ENCODE measurements at regions not wholly inside any gene's neighbourhood (a gene's known extent, or its start where the extent isn't known, plus 50 kb on each side); places are given as distances from the start of the nearest gene placed in this dataset.
A peak's percentile ranks its signal among the peaks of the same experiment; 100 is the strongest.

- DNase-seq (ENCODE audit: insufficient read length, low spot score), result no peak
- FAIRE-seq, result no peak
These were observed 75.3 kb upstream of the PRR20G start for GRCh38 chr3:127363171-127363570.

DNA sequence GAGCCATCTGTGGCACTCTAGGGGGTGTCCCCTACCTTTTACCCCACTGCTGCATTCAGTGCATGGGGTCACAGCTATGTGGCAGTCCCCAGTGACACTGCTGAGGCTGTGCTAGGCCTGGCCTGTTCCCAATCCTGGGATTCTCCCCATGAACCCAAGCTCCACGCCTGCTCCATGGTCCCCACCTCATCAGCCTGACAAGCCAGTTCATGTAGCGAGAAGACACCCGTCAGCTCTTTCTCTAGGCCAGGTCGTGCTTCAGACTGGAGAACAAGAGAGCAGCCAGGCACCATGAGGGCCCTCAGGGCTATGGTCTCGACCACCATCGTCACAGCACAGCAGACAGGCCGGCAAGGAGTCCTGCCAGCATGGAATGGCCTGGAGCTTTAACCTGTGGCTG is 72.8 kb upstream of the PRR20G start:
- DNase-seq (ENCODE audit: insufficient read length, low spot score) (no peak), FAIRE-seq (no peak)

DNA sequence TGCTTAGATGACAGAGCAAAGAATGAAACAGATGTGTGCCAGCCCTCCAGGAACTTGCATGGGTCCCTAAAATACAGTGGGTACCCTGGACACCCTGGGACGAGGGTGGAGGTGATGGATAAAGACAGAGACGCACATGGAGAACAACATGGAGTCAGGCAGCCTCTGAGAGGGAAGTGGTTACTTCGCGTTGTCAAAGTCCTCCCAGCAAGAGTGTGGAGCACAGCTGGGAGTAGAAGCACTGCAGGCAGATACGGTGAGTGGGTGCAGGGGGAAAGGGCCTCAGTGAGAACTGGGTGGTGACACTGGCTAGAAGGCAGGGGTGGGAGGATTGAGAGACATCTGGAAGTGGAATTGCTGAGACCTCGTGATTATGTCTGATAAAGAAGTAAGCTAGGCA is 70.8 kb upstream of the PRR20G start:
- FAIRE-seq (peak; percentile 38), DNase-seq (ENCODE audit: insufficient read length, low spot score) (no peak)

DNA sequence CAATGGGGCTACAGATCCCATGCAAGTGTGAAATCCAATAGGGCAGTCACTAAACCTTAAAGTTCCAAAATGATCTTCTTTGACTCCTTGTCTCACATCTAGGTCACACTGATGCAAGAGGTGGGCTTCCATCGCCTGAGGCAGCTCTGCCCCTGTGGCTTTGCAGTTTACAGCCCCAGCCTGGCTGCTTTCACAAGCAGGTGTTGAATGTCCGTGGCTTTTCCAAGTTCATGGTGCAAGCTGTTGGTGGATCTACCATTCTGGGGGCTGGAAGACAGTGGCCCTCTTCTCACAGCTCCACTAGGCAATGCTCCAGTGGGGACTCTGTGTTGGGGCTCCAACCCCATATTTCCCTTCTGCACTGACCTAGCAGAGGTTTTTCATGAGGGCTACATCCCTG is 68.5 kb upstream of the PRR20G start:
- DNase-seq (ENCODE audit: insufficient read length, low spot score) (no peak), FAIRE-seq (no peak)

- no peak for FAIRE-seq
- no peak for DNase-seq (ENCODE audit: insufficient read length, low spot score)
These were observed 66.9 kb upstream of the PRR20G start for GRCh38 chr3:127354761-127355160.

GRCh38 chr3:127352612-127353011 is 64.8 kb upstream of the PRR20G start:
- DNase-seq (ENCODE audit: insufficient read length, low spot score) (no peak), FAIRE-seq (no peak)

DNA sequence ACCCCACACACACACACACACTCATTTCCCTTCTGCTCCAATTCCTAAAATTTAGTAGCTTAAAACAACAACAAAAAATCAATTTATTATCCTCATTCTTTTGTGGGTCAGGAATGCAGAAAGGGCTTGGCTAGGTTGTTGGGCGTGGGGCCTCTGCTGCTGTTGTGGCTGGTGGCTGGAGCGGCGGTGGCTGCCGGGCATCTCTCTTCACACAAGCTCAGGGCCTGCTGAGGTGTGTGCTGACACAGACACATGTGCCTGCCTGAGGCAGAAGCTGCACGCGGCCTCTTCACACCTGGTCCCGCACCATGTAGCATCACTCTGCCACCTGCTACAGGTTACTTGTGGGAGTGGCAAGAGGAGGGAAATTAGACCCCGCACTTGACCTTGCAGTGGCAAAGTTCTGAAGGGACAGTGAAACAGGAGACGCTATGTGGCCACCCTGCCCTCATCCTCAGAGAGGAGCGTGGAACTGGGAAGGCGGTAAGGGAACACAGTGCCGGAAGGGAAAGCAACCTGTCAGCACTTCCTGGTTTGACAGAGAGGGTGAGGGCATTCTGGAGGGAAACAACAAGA is 64.0 kb upstream of the PRR20G start:
- FAIRE-seq (no peak), DNase-seq (ENCODE audit: insufficient read length, low spot score) (no peak)

DNA sequence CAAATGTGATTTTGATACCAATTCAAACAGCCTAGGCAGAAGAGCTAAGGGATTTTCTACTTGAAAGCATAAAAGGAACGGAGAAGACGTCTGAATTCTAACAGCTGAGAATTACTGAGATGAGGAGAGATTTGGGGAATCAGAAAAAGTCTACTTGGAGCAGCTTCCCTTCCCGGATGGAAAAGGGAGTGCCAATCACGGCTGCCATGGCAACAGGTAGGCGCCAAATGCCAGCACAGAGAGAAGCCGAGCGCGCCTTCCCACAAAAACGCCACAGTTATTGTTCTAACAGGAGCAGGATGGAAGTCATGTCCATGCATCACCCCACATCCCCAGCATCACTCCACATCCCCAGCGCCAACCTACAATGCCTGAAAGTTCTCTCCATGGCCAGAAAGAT is 63.5 kb upstream of the PRR20G start:
- no peak for FAIRE-seq
- no peak for DNase-seq (ENCODE audit: insufficient read length, low spot score)

DNA sequence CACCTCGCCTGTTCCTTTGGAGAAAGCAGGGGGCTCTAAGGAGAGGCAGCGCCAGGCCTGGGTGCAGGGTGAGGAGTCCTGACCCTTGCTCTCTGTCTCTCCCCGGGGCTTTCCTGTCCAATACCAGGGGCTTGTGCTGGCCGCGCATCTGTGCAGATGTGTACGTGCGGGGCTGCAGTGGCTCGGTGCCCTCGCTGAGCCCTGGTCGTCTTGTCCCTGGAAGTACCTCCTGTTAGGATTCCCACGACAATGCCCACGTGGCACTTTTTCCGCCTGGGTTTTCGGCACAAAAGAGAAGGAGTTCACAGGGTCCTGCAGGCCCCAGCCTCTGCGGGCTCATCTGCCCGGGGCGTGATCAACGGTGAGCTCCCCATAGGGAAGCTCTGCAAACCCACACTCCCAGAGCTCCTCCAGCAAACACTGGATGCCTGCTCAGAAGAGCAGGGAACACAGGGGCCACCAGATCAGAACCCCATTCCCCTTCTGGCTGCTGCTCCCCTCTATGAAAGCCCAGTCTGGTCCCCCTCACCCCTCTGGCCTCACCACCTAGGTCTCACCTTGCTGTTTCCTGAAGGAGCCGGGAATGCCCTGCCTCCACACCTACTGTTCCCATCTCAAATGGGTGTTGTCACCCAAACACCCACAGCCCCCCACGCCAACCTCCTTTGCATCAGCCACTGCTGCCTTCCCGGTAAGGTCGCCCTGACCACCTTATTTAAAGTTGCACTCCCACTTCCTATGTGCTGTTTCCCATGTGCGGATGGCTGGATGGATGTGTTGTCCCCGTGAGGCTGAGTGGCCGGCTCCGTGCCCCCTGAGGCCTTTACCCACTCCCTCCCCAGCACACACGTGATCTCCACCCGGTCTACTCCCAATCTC is 62.6 kb upstream of the PRR20G start:
- DNase-seq (ENCODE audit: insufficient read length, low spot score) (no peak), FAIRE-seq (no peak)

- no peak for DNase-seq (ENCODE audit: insufficient read length, low spot score)
These were observed 61.8 kb upstream of the PRR20G start for GRCh38 chr3:127349501-127350171.

DNA sequence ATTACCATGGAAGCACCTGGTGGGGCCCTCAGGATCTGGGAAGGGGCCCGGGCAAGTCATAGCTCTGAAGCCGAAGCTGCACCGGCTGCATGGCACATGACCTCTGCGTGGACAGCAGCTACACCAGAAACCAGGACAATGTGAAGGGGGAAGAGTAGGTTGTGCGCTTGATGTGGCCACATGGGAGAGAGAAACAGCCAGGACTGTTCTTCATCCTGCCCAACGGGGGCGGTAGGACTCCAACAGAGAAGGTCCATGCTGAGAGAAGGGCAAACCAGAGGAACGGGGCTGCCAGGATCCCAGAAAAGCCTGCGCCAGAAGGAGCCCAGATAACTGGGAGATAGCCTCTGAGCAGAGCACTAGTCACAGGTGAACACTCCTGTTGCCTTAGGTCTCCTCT is 54.9 kb upstream of the PRR20G start:
- FAIRE-seq (no peak), DNase-seq (ENCODE audit: insufficient read length, low spot score) (no peak)

More at GRCh38 chr3:127349501-127350171, 61.8 kb upstream of the PRR20G start:
- no peak for FAIRE-seq

GRCh38 chr3:127339928-127340861 is 52.3 kb upstream of the PRR20G start:
- DNase-seq (ENCODE audit: insufficient read length, low spot score) (no peak), FAIRE-seq (no peak)

- peak; percentile 98 for FAIRE-seq
These were observed 51.2 kb upstream of the PRR20G start for GRCh38 chr3:127339016-127339415.

GRCh38 chr3:127337911-127338531 is 50.2 kb upstream of the PRR20G start:
- FAIRE-seq, result no peak

More at GRCh38 chr3:127339016-127339415, 51.2 kb upstream of the PRR20G start:
- DNase-seq (ENCODE audit: insufficient read length, low spot score), result no peak

More at GRCh38 chr3:127337911-127338531, 50.2 kb upstream of the PRR20G start:
- DNase-seq (ENCODE audit: insufficient read length, low spot score), result no peak

Data from HTR-8/SVneo (cell line).